ENCODE measurements at regions not wholly inside any gene's neighbourhood (a gene's known extent, or its start where the extent isn't known, plus 50 kb on each side); places are given as distances from the start of the nearest gene placed in this dataset.
A peak's percentile ranks its signal among the peaks of the same experiment; 100 is the strongest.

GRCh38 chr17:34174496-34174895 lies 80.6 kb upstream of the CCL2 start:
- no peak for DNase-seq (ENCODE audit: low read depth)

GRCh38 chr17:34176440-34176839 lies 78.6 kb upstream of the CCL2 start:
- DNase-seq (ENCODE audit: low read depth): no peak

- DNase-seq (ENCODE audit: low read depth): peak; percentile 66
These were observed 77.4 kb upstream of the CCL2 start for GRCh38 chr17:34177642-34178041.

GRCh38 chr17:34178092-34178491 lies 77.0 kb upstream of the CCL2 start:
- peak; percentile 39 for DNase-seq (ENCODE audit: low read depth)

GRCh38 chr17:34182036-34182803 lies 72.9 kb upstream of the CCL2 start:
- no peak for DNase-seq (ENCODE audit: low read depth)

- no peak for DNase-seq (ENCODE audit: low read depth)
These were observed 59.1 kb upstream of the CCL2 start for GRCh38 chr17:34195987-34196386.

- no peak for DNase-seq (ENCODE audit: low read depth)
These were observed 56.6 kb upstream of the CCL2 start for GRCh38 chr17:34198519-34198918.

- DNase-seq (ENCODE audit: low read depth): no peak
These were observed 55.6 kb upstream of the CCL2 start for GRCh38 chr17:34199454-34199853.

- DNase-seq (ENCODE audit: low read depth): peak; percentile 77
These were observed 55.1 kb upstream of the CCL2 start for GRCh38 chr17:34199932-34200534.

GRCh38 chr17:34201225-34201624 lies 53.9 kb upstream of the CCL2 start:
- no peak for DNase-seq (ENCODE audit: low read depth)

GRCh38 chr17:34201767-34202166 lies 53.3 kb upstream of the CCL2 start:
- DNase-seq (ENCODE audit: low read depth): no peak

- DNase-seq (ENCODE audit: low read depth): no peak
These were observed 52.0 kb upstream of the CCL2 start for GRCh38 chr17:34203018-34203638.

GRCh38 chr17:34204402-34204801 lies 50.7 kb upstream of the CCL2 start:
- DNase-seq (ENCODE audit: low read depth): no peak
